GM12878 (cell line): ENCODE measurements at regions not wholly inside any gene's neighbourhood (a gene's known extent, or its start where the extent isn't known, plus 50 kb on each side); places are given as distances from the start of the nearest gene placed in this dataset.

Source experiments
- ATAC-seq: fragments of 200-7000 bp; cut with Tn5 transposase; 3 replicates; pipeline ENCODE4 v1.9.1; 2020; ENCODE audit warnings: mild to moderate bottlenecking, moderate library complexity
- BruUV-seq: library from RNA; stranded (reverse); fragments of 400-500 nt; replicated peaks from 2 replicates; lab custom pipeline; 2021; lab: Mats Ljungman, UMichigan
- CTCF ChIA-PET: fragments of 300-600 bp; sonication (Branson Sonifier 250); formaldehyde crosslinking; extraction: SDS; loops from one replicate; lab custom pipeline; 2021; ENCODE audit warnings: inconsistent platforms; lab: Yijun Ruan, JAX
- POLR2A ChIA-PET: fragments of 350-600 bp; formaldehyde crosslinking; extraction: SDS; loops from one replicate; lab custom pipeline; 2021; ENCODE audit warnings: inconsistent platforms; lab: Charles Lee
- RAD21 ChIA-PET: fragments of 300-600 bp; sonication (Branson Sonifier 250); formaldehyde crosslinking; loops from one replicate; lab custom pipeline; 2023; ENCODE audit warnings: antibody characterized with exemption; ENCODE audit not compliant: unreplicated experiment; lab: Charles Lee
- SMC1A ChIA-PET: fragments of 300-600 bp; sonication (Branson Sonifier 250); formaldehyde crosslinking; loops from one replicate; lab custom pipeline; 2023; ENCODE audit not compliant: unreplicated experiment, uncharacterized antibody; lab: Charles Lee
- DNase-seq: peaks from one replicate; pipeline ENCODE4 v3.0.0-alpha.2; 2011; ENCODE audit warnings: low read depth, low spot score
- FAIRE-seq: peaks from 3 replicates; lab custom pipeline; 2011; peaks lifted over from hg19 to GRCh38; lab: Jason Lieb, UNC
- H2AFZ ChIP-seq: 2 replicates; pipeline ENCODE4 v1.6.0; 2011; ENCODE audit warnings: low read depth, low read length, control low read depth; ENCODE audit not compliant: control insufficient read depth
- H3K27ac ChIP-seq: 2 replicates; pipeline ENCODE4 v1.5.1; 2011; ENCODE audit warnings: control low read depth; ENCODE audit not compliant: control insufficient read depth, insufficient read depth
- H3K27me3 ChIP-seq, 2 experiments: replicated peaks in 1 of 2; 2 replicates each; pipeline versions ENCODE4 v1.6.0 to v1.6.1; 2011; ENCODE audit warnings: low read length in 1 of 2; ENCODE audit not compliant: control insufficient read depth in 2 of 2, insufficient read depth in 2 of 2
- H3K36me3 ChIP-seq, 2 experiments: 2 replicates each; pipeline ENCODE4 v1.5.1; 2011; ENCODE audit warnings: low read length in 1 of 2; ENCODE audit not compliant: control insufficient read depth in 2 of 2, insufficient read depth in 2 of 2
- H3K4me1 ChIP-seq: 2 replicates; pipeline ENCODE4 v1.6.1; 2011; ENCODE audit warnings: mild to moderate bottlenecking, low read length, moderate library complexity, mixed read lengths; ENCODE audit not compliant: control insufficient read depth, insufficient read depth
- H3K4me2 ChIP-seq: 2 replicates; pipeline ENCODE4 v1.6.0; 2011; ENCODE audit warnings: control low read depth; ENCODE audit not compliant: control insufficient read depth, insufficient read depth
- H3K4me3 ChIP-seq: fragments of 200-600 bp; sonication (generic); 2 replicates; pipeline ENCODE4 v1.5.1; 2016
- H3K79me2 ChIP-seq: 2 replicates; pipeline ENCODE4 v1.6.0; 2011; ENCODE audit warnings: low read length; ENCODE audit not compliant: control insufficient read depth, insufficient read depth
- H3K9ac ChIP-seq: 2 replicates; pipeline ENCODE4 v1.8.0; 2011; ENCODE audit warnings: low read length, control low read depth, mixed read lengths; ENCODE audit not compliant: control insufficient read depth, insufficient read depth
- H3K9me3 ChIP-seq: replicated peaks from 3 replicates; pipeline ENCODE4 v1.5.1; 2011; ENCODE audit warnings: mild to moderate bottlenecking, low read length; ENCODE audit not compliant: control insufficient read depth, insufficient read depth
- H4K20me1 ChIP-seq: 2 replicates; pipeline ENCODE4 v1.6.0; 2011; ENCODE audit not compliant: control insufficient read depth, insufficient read depth
- CEBPB ChIP-seq, 2 experiments: fragments of 150-350 bp in 1 of 2; IDR thresholded peaks; 2 replicates each; pipeline ENCODE4 v1.6.1; 2012 to 2014; ENCODE audit warnings: low read depth in 2 of 2, low read length in 2 of 2, borderline replicate concordance in 1 of 2, inconsistent platforms in 1 of 2
- EGR1 ChIP-seq, 2 experiments: IDR thresholded peaks; 1 replicate in 1 of 2; 2 replicates in 1 of 2; pipeline ENCODE4 v1.6.1; 2011 to 2012; ENCODE audit warnings: low read depth in 2 of 2, low read length in 2 of 2, borderline replicate concordance in 1 of 2, mild to moderate bottlenecking in 1 of 2, moderate library complexity in 1 of 2
- FOS ChIP-seq: IDR thresholded peaks from 3 replicates; pipeline ENCODE4 v1.6.1; 2011; ENCODE audit warnings: borderline replicate concordance; ENCODE audit not compliant: insufficient read length; ENCODE audit errors: extremely low read depth
- IKZF2 ChIP-seq, 2 experiments: fragments of 450-650 bp; IDR thresholded peaks; 2 replicates each; pipeline ENCODE4 v1.6.1; 2017; ENCODE audit warnings: mild to moderate bottlenecking in 2 of 2, moderate library complexity in 2 of 2
- KLF5 ChIP-seq: fragments of 450-650 bp; IDR thresholded peaks from 2 replicates; pipeline ENCODE4 v1.6.1; 2014; ENCODE audit warnings: mild to moderate bottlenecking; ENCODE audit not compliant: partially characterized antibody
- PML ChIP-seq: IDR thresholded peaks from 2 replicates; pipeline ENCODE4 v1.6.1; 2012; ENCODE audit warnings: low read length, inconsistent platforms
- RELA ChIP-seq: fragments of 450-650 bp; IDR thresholded peaks from 2 replicates; pipeline ENCODE4 v1.8.0; 2014; ENCODE audit warnings: borderline replicate concordance; ENCODE audit not compliant: partially characterized antibody
- STAT1 ChIP-seq: fragments of 450-650 bp; conservative IDR thresholded peaks from 2 replicates; pipeline ENCODE4 v1.6.1; 2014; ENCODE audit warnings: antibody characterized with exemption, mild to moderate bottlenecking
- STAT3 ChIP-seq: IDR thresholded peaks from 2 replicates; pipeline ENCODE4 v1.6.1; 2011; ENCODE audit warnings: low read depth, low read length, improper control_type of control experiment
- ZBED1 ChIP-seq: IDR thresholded peaks from 2 replicates; pipeline ENCODE4 v1.6.1; 2016; ENCODE audit warnings: borderline replicate concordance
- WGBS: methylation state at CpG from one replicate; pipeline ENCODE4 v1.1.6; 2016; ENCODE audit warnings: low lambda C conversion rate; ENCODE audit not compliant: insufficient replicate concordance, insufficient coverage; ENCODE audit errors: missing lambda C conversion rate; 5-methylcytosine and 5-hydroxymethylcytosine counted together
- in situ Hi-C: fragments of 300-500 bp; cut with MboI; formaldehyde crosslinking; loops from 9 replicates; pipeline ENCODE4 v1.14.3; 2018; ENCODE audit warnings: mixed read lengths
- intact Hi-C: fragments of 100-400 bp; cut with micrococcal nuclease; formaldehyde crosslinking; loops from one replicate; pipeline ENCODE4 v1.14.2; 2022; ENCODE audit not compliant: unreplicated experiment
- TF ChIP-seq, protein P1 (sequence below): IDR thresholded peaks from 2 replicates; pipeline ENCODE4 v1.6.1; 2012; ENCODE audit warnings: low read depth, low read length, improper control_type of control experiment
- TF ChIP-seq, protein P2 (sequence below): IDR thresholded peaks from 2 replicates; pipeline ENCODE4 v1.6.1; 2011; ENCODE audit warnings: borderline replicate concordance, low read depth, mild to moderate bottlenecking, moderate library complexity, low read length; ENCODE audit not compliant: insufficient read depth, poor library complexity, severe bottlenecking

DNA sequence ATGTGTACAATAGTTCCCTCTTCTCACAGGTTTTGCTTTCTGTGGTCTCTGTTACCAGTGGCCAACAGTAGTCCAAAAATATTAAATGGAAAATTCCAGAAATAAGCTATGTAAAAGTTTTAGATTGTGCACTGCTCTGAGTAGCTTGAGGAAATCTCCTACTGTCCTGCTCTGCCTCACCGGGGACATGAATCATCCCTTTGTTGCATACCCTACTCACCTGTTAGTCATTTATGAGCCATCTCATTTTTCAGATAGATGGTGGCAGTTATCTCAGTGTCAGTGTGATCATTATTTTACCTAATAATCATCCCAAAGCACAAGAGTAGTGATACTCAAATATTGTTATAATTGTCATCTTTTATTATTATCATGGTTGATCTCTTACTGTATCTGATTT lies 688.1 kb downstream of the PLA2G4A start:
- Histone ChIP-seq H3K79me2 (no peaks in the 10 kb centered on the region), H3K9me3 (no peaks in the 10 kb centered on the region), H3K27ac (no peak overlapping the region), H3K9ac (no peak overlapping the region), H4K20me1 (no peaks in the 10 kb centered on the region), H2AFZ (no peak overlapping the region), H3K4me2 (no peak overlapping the region), H3K27me3 (no peaks in the 10 kb centered on the region), H3K4me1 (no peaks in the 10 kb centered on the region), H3K36me3 (no peaks in the 10 kb centered on the region), H3K4me3 (no peak overlapping the region)
- no peak for DNase-seq
- POLR2A ChIA-PET, result no interaction called here
- 10% methylated on average over 1 of the region's 1 CpG for WGBS
- in situ Hi-C loops (no loop called here), intact Hi-C loops (no loop called here)
- TF ChIP-seq IKZF2 (IDR thresholded peaks at IDR 0.05) (no peak), PML (no peak), STAT1 (no peak), CEBPB (IDR thresholded peaks at IDR 0.05; ENCODE audit: borderline replicate concordance in 1 of 2, low read depth in 2 of 2, low read length in 2 of 2) (no peak), KLF5 (no peak), ZBED1 (no peak), RELA (no peak), STAT3 (no peak), EGR1 (IDR thresholded peaks at IDR 0.05; ENCODE audit: borderline replicate concordance in 1 of 2, low read depth in 2 of 2, low read length in 2 of 2) (no peak), FOS (no peak)
- TF ChIP-seq, protein P1, sequence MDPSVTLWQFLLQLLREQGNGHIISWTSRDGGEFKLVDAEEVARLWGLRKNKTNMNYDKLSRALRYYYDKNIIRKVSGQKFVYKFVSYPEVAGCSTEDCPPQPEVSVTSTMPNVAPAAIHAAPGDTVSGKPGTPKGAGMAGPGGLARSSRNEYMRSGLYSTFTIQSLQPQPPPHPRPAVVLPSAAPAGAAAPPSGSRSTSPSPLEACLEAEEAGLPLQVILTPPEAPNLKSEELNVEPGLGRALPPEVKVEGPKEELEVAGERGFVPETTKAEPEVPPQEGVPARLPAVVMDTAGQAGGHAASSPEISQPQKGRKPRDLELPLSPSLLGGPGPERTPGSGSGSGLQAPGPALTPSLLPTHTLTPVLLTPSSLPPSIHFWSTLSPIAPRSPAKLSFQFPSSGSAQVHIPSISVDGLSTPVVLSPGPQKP, result no peak
- TF ChIP-seq, protein P2, sequence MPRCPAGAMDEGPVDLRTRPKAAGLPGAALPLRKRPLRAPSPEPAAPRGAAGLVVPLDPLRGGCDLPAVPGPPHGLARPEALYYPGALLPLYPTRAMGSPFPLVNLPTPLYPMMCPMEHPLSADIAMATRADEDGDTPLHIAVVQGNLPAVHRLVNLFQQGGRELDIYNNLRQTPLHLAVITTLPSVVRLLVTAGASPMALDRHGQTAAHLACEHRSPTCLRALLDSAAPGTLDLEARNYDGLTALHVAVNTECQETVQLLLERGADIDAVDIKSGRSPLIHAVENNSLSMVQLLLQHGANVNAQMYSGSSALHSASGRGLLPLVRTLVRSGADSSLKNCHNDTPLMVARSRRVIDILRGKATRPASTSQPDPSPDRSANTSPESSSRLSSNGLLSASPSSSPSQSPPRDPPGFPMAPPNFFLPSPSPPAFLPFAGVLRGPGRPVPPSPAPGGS, result no peak
- ATAC-seq, result no peak
- CTCF ChIA-PET, result no interaction called here
- SMC1A ChIA-PET, result no interaction called here
- FAIRE-seq, result no peak
- RAD21 ChIA-PET, result no interaction called here
- BruUV-seq, result no TSS peak
